Activated CD8-positive, alpha-beta memory T cell treated with anti-CD3 and anti-CD28 coated beads for 4 hours (primary cell): ENCODE measurements at regions not wholly inside any gene's neighbourhood (a gene's known extent, or its start where the extent isn't known, plus 50 kb on each side); places are given as distances from the start of the nearest gene placed in this dataset.

Source experiments
- DNase-seq, 2 donors: peaks; one replicate each; pipeline ENCODE4 v3.0.0-alpha.2; 2020; ENCODE audit warnings: low read depth in 2 of 2

- DNase-seq = no peak
Observed at GRCh38 chr2:72004201-72004915, 143.3 kb downstream of the CYP26B1 start.

DNA sequence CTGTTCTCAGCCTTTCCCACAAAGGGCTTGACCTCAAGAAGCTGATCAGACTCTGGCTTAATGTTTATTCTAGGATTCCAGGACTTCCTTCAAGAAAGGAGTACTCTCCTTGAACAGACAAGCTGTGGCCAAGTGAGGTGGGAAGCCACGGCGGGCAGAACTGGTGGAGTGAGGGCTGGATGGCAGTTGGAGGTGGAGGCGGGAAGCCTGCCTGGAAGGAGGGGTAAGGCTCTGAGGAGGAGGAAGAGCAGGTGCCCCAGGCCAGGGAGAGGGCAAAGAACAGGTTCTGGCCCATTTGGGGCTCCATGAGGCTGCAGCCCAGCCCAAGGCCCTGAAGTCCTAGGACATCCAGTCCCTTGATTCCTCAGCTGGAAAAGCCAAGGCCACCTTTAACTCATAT lies 143.9 kb downstream of the CYP26B1 start:
- DNase-seq = no peak

GRCh38 chr2:72003124-72003523 lies 144.5 kb downstream of the CYP26B1 start:
- no peak for DNase-seq

GRCh38 chr2:72001937-72002690 lies 145.5 kb downstream of the CYP26B1 start:
- no peak for DNase-seq

- DNase-seq = no peak
Observed at GRCh38 chr2:72000110-72000509, 147.6 kb downstream of the CYP26B1 start.

- DNase-seq = no peak
Observed at GRCh38 chr2:71999580-71999979, 148.1 kb downstream of the CYP26B1 start.

- DNase-seq = no peak
Observed at GRCh38 chr2:71997843-71998242, 149.8 kb downstream of the CYP26B1 start.

GRCh38 chr2:71995067-71995665 lies 152.5 kb downstream of the CYP26B1 start:
- no peak for DNase-seq

GRCh38 chr2:71992036-71992435 lies 155.6 kb downstream of the CYP26B1 start:
- no peak for DNase-seq

DNA sequence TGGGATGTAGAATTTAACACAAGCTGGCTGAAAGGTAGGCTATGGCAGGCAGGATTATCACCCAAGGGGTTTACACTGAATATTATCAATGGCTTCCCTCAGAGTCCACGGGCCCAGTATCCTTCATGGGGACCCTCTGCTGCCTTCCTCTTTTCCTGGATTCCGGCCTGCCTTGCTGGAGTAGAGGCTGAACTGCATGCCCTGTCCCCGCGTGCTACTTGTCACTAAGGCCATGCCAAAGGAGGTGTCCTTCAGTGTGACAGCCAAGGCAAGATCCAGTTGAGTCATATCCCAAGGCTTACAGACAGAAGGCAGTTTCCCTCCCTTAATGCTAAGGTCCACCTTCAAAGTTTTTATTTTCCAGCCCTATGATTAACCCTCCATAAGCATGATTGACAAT lies 156.3 kb downstream of the CYP26B1 start:
- DNase-seq = no peak

DNA sequence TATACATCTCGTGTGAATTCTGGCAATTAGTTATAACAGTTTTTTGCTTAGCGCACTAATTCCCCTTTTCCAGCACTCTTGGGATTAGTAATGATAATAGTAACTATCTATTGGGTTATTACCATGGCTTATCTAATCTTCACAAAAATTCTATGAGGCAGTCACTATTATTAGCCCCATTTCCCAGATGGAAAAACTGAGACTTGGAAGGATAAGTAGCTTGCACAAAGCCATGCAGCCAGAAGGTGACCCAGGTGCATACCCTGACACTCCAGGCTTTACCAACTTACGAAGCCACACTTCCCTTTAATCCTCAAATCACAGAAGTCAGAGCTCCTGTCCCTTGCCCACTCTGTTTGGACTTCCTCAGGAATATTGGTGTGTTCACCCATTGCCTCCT lies 156.8 kb downstream of the CYP26B1 start:
- DNase-seq = no peak

DNA sequence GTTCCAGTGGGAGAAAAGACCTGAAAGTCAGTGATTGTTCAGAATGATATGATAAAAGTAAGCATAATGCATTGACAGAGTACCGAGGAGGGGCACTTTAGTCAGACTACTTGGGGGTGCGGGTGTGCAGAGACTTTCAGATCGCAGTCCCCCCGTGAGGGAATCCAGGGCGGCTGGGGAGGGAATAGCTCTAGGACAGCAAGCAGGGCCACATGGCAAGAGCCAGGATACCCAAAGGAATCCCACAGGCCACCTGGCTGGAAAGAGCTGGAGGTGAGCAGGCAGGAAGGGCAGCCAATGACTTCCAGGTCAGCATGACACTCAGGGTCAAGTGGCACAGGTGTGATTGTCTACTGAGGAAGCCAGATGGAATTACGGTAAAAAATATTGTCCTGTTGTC lies 157.5 kb downstream of the CYP26B1 start:
- DNase-seq = no peak

- no peak for DNase-seq
Observed at GRCh38 chr2:71989671-71990070, 158.0 kb downstream of the CYP26B1 start.

DNA sequence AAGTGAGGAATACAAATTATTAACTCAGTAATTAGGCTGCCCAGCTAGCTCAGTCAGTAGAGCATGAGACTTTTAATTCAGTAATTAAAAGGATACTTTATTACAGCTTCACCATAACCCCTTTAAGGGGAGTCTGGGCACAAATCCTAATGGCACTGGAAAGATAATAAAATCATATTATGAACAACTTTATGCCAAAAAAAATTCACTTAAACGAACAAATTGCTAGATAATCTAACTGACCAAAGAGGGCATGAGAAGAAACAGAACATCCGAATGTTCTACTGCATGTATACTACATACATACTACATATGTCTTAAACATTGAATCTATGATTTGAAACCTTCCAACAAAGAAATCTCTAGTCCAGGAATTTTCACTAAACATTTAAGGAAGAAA lies 159.5 kb downstream of the CYP26B1 start:
- no peak for DNase-seq

- no peak for DNase-seq
Observed at GRCh38 chr2:71976685-71977084, 171.0 kb downstream of the CYP26B1 start.

GRCh38 chr2:71974846-71975245 lies 172.8 kb downstream of the CYP26B1 start:
- no peak for DNase-seq

GRCh38 chr2:71971493-71971892 lies 176.2 kb downstream of the CYP26B1 start:
- DNase-seq = no peak

DNA sequence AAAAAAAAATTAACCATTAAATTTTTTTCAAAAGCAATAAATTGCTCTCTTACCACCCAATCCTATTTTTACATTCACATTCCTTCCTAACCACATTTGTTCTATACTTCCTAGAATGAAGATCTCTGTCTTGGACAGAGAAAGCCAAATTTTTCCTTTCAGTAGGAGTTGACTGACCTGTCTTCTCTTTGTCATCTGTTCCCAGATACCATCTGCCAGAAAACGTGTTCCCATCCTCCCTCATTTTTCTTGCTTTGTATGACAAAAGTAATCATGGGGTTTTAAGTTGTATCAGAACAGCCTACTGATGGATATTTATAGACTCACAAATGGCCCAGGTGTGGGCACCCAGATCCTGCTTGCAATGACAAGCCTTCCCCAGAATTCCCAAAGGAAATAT lies 182.1 kb downstream of the CYP26B1 start:
- no peak for DNase-seq

DNA sequence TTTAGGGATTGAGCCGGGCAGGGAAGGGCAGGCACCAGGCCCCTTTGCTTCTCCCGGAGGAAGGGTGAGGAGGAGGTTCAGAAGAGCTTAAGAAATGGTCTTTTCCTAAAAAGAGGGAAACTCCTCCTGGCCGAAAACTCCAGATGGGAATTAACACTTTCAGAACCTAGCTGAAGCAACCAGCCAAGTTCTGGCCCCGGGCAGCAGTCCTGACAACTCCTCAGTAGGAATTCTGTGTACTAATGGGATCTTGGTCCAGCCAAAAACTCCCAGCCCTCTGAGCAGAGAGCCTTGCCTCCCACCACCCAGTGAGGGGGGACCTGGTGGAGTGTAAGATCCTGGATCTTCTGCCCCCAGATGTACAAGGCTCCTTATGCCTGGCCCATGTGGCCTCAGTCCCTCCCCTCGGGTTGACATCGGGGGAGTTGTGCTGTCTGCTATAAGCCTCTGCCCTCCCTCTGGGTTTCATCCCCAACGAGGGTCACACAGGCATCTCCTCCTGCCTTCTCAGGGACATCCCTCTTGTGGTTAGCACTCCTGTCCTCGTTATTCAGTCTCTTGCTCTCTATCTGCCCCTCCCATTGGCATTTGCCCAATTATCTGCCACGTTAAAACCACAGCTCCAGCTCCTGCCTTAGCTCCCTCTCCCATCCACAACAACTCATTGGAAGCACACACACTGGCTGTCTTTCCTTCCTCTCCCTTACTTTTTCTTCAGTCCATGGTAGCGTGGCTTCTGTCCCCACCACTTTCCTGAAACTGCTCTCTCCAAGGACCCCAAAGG lies 184.6 kb downstream of the CYP26B1 start:
- no peak for DNase-seq

DNA sequence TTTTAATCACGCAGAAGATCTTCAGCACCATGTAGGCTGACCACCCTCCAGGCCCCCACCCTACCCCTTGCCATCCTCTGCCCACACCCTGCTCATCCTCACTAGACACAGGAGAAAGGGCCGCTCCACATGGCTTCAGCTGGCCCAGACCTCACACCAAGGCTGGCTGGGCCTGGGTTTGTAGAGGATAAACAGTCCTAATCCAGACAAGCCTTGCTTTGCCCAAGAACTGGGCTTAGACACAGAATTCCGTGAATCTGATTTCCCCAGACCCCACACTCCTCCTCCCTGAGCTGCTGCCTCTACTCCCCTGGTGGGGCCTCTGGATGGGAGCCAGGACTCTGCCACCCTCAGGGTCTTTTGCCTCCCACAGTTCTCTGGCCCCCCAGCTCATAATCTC lies 185.3 kb downstream of the CYP26B1 start:
- DNase-seq = no peak

DNA sequence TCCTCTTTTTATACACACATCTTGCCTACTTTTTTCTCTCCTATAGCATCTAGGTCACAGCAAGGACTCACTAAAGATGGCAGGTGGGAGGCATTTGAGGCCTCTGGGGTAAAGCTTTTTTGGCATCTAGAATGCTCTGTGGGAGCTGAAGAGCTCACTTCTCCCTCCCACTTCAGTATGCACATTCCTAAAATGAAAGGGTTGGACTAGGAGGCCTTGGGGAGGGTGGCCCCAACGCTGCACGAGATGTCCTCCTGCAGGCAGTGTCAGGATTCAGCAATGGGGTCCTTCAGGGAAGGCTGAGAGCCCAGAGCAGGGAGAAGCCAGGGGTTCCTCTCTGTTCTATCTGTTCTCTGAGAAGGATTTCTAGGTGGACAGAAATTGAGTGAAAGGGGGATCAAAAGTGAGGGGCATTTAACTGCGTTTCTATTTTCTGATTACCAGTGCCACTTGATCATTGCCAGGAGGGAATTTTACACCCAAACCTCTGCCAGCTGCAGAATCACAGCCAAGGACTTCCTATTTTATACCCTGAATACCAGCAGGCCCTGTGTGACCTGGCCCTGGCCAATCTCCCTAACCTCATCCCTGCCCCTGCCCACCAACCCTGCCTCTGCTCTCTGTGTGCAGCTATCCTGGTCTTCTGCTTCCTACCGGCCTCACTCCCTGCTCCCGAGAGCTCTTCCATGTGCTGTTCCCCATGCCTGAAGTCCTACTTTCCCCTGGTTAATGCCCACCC lies 186.2 kb downstream of the CYP26B1 start:
- no peak for DNase-seq

DNA sequence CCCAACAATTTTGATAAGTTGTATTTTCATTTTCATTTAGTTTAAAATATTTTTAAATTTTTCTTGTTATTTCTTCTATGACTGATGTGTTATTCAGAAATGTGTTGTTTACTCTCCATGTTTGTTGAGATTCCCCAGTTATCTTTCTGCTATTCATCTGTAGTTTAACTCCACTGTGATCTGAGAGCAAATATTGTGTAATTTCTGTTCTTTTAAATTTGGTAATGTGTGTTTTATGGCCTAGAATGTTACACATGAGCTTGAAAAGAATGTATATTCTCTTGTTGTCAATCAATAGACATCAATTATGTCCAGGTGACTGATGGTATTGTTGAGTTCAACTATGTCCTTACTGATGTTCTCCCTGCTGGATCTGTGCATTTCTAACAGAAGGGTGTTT lies 188.2 kb downstream of the CYP26B1 start:
- no peak for DNase-seq
